K562 (cell line): ENCODE measurements at regions not wholly inside any gene's neighbourhood (a gene's known extent, or its start where the extent isn't known, plus 50 kb on each side); places are given as distances from the start of the nearest gene placed in this dataset.

ENCODE experiments used
- ATF7 ChIP-seq: fragments of 450-650 bp; IDR thresholded peaks from 2 replicates; pipeline ENCODE4 v1.7.1; 2014; ENCODE audit warnings: mild to moderate bottlenecking, moderate library complexity
- CBX8 ChIP-seq: fragments of 200-600 bp; sonication (generic); IDR thresholded peaks from 2 replicates; pipeline ENCODE4 v1.6.1; 2012; ENCODE audit warnings: borderline replicate concordance, mixed run types, low read depth, mild to moderate bottlenecking, moderate library complexity, mixed read lengths, low read length, control low read depth, inconsistent platforms; ENCODE audit not compliant: poor library complexity, severe bottlenecking; ENCODE audit errors: extremely low read depth
- CCAR2 ChIP-seq: fragments of 200-400 bp; formaldehyde crosslinking; IDR thresholded peaks from 2 replicates; pipeline ENCODE4 v1.6.1; 2017; ENCODE audit warnings: mild to moderate bottlenecking, low read depth, low read length
- HOXB6 ChIP-seq: fragments of 250-450 bp; sonication (Bioruptor Pico); IDR thresholded peaks from 2 replicates; pipeline ENCODE4 v1.5.1; 2022; ENCODE audit warnings: mild to moderate bottlenecking, borderline replicate concordance
- ILK ChIP-seq: fragments of 450-650 bp; IDR thresholded peaks from 2 replicates; pipeline ENCODE4 v1.6.1; 2016; ENCODE audit warnings: missing genetic modification characterization, low read depth, mild to moderate bottlenecking, missing compliant biosample characterization, moderate library complexity, borderline replicate concordance
- NCOA4 ChIP-seq: fragments of 450-650 bp; IDR thresholded peaks from 2 replicates; pipeline ENCODE4 v1.6.1; 2018; ENCODE audit warnings: mild to moderate bottlenecking; ENCODE audit not compliant: partially characterized antibody
- SAP30 ChIP-seq: fragments of 200-600 bp; sonication (generic); IDR thresholded peaks from 2 replicates; pipeline ENCODE4 v1.6.1; 2012; ENCODE audit warnings: borderline replicate concordance, low read depth, mild to moderate bottlenecking, moderate library complexity, low read length, control low read depth, inconsistent platforms; ENCODE audit not compliant: insufficient read depth, poor library complexity, severe bottlenecking
- SP2 ChIP-seq: IDR thresholded peaks from 2 replicates; pipeline ENCODE4 v1.6.1; 2011; ENCODE audit warnings: mild to moderate bottlenecking, low read depth, low read length, moderate library complexity; ENCODE audit not compliant: poor library complexity, severe bottlenecking; ENCODE audit errors: extremely low read depth
- TOE1 ChIP-seq, 2 experiments: fragments of 450-650 bp in 1 of 2; sonication (generic) in 1 of 2; formaldehyde crosslinking in 1 of 2; IDR thresholded peaks; 2 replicates each; pipeline versions ENCODE4 v1.7.1 to v1.8.0; 2016 to 2022; ENCODE audit warnings: borderline replicate concordance in 2 of 2, mild to moderate bottlenecking in 2 of 2, antibody characterized with exemption in 1 of 2, inconsistent platforms in 1 of 2, low read depth in 1 of 2, missing genetic modification reagents in 1 of 2, moderate library complexity in 1 of 2
- TRIM24 ChIP-seq, 2 experiments: fragments of 450-650 bp; IDR thresholded peaks; 2 replicates each; pipeline ENCODE4 v1.6.1; 2016
- TRIM28 ChIP-seq: fragments of 450-650 bp; IDR thresholded peaks from 2 replicates; pipeline ENCODE4 v1.6.1; 2017
- ZNF143 ChIP-seq: sonication (generic); formaldehyde crosslinking; IDR thresholded peaks from 2 replicates; pipeline ENCODE4 v1.9.0; 2022; ENCODE audit warnings: mild to moderate bottlenecking, missing genetic modification reagents
- ZNF507 ChIP-seq: conservative IDR thresholded peaks from 2 replicates; pipeline ENCODE4 v1.6.1; 2017; ENCODE audit warnings: missing genetic modification characterization, missing compliant biosample characterization
- TF ChIP-seq, protein P1 (sequence below): sonication (generic); formaldehyde crosslinking; IDR thresholded peaks from 2 replicates; pipeline ENCODE4 v1.8.0; 2022; ENCODE audit warnings: missing genetic modification reagents, mild to moderate bottlenecking, borderline replicate concordance
- TF ChIP-seq, protein P2 (sequence below): fragments of 450-650 bp; IDR thresholded peaks from 2 replicates; pipeline ENCODE4 v1.6.1; 2018; ENCODE audit not compliant: partially characterized antibody
- TF ChIP-seq, protein P3 (sequence below), 2 experiments: IDR thresholded peaks in 1 of 2; conservative IDR thresholded peaks in 1 of 2; 2 replicates each; pipeline ENCODE4 v1.6.1; 2016; ENCODE audit warnings: low read depth in 2 of 2, mild to moderate bottlenecking in 1 of 2, missing compliant biosample characterization in 1 of 2, missing genetic modification characterization in 1 of 2, moderate library complexity in 1 of 2

DNA sequence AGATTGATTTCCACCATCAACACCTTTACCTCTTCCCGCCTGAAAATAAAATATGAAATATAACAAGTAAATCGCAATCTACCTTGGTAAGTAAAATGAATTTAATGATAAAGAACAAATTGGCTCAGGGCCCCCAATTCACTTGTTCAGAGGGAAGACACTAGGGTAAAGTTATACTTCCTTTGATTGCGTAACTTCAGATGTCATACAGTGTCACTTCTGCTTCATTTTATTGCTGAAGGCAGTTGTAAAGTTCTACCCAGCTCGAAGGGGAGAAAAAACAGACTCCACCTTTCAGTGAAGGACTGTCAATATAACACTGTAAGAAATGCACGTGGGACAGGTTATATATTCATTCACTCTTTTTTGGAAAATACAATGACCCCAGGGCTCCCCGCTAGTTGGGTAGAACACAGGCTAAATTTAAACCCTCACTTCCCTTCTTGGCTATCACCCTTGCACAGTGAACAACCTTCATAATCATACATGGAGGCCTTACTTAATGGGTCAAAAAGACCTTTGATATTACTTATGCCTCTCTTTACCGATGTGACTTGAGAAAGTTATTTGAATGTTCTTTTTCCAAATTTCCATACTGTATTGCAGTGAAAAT is 848.8 kb downstream of the MAT2B start (continued):
- TF ChIP-seq CBX8 (no peak), CCAR2 (no peak), ZNF143 (CRISPR knock-in tag) (no peak), TOE1 (IDR thresholded peaks at IDR 0.05; ENCODE audit: borderline replicate concordance) (no peak), TOE1 (CRISPR knock-in tag; IDR thresholded peaks at IDR 0.05; ENCODE audit: borderline replicate concordance, low read depth) (no peak), SAP30 (no peak), TRIM24 (IDR thresholded peaks at IDR 0.05) (peak; percentile 58 to 68; a peak in 3 of 4 replicates), HOXB6 (CRISPR knock-in tag) (no peak), NCOA4 (no peak), ATF7 (0 out of 2 replicates have a peak, but pooled peaks have one; percentile 28), ZNF507 (tag) (no peak), TRIM28 (no peak), SP2 (no peak), ILK (tag) (no peak)
- TF ChIP-seq, protein P1, sequence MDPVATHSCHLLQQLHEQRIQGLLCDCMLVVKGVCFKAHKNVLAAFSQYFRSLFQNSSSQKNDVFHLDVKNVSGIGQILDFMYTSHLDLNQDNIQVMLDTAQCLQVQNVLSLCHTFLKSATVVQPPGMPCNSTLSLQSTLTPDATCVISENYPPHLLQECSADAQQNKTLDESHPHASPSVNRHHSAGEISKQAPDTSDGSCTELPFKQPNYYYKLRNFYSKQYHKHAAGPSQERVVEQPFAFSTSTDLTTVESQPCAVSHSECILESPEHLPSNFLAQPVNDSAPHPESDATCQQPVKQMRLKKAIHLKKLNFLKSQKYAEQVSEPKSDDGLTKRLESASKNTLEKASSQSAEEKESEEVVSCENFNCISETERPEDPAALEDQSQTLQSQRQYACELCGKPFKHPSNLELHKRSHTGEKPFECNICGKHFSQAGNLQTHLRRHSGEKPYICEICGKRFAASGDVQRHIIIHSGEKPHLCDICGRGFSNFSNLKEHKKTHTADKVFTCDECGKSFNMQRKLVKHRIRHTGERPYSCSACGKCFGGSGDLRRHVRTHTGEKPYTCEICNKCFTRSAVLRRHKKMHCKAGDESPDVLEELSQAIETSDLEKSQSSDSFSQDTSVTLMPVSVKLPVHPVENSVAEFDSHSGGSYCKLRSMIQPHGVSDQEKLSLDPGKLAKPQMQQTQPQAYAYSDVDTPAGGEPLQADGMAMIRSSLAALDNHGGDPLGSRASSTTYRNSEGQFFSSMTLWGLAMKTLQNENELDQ = no peak
- TF ChIP-seq, protein P2, sequence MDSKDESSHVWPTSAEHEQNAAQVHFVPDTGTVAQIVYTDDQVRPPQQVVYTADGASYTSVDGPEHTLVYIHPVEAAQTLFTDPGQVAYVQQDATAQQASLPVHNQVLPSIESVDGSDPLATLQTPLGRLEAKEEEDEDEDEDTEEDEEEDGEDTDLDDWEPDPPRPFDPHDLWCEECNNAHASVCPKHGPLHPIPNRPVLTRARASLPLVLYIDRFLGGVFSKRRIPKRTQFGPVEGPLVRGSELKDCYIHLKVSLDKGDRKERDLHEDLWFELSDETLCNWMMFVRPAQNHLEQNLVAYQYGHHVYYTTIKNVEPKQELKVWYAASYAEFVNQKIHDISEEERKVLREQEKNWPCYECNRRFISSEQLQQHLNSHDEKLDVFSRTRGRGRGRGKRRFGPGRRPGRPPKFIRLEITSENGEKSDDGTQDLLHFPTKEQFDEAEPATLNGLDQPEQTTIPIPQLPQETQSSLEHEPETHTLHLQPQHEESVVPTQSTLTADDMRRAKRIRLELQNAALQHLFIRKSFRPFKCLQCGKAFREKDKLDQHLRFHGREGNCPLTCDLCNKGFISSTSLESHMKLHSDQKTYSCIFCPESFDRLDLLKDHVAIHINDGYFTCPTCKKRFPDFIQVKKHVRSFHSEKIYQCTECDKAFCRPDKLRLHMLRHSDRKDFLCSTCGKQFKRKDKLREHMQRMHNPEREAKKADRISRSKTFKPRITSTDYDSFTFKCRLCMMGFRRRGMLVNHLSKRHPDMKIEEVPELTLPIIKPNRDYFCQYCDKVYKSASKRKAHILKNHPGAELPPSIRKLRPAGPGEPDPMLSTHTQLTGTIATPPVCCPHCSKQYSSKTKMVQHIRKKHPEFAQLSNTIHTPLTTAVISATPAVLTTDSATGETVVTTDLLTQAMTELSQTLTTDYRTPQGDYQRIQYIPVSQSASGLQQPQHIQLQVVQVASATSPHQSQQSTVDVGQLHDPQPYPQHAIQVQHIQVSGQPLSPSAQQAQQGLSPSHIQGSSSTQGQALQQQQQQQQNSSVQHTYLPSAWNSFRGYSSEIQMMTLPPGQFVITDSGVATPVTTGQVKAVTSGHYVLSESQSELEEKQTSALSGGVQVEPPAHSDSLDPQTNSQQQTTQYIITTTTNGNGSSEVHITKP = no peak
- TF ChIP-seq, protein P3, sequence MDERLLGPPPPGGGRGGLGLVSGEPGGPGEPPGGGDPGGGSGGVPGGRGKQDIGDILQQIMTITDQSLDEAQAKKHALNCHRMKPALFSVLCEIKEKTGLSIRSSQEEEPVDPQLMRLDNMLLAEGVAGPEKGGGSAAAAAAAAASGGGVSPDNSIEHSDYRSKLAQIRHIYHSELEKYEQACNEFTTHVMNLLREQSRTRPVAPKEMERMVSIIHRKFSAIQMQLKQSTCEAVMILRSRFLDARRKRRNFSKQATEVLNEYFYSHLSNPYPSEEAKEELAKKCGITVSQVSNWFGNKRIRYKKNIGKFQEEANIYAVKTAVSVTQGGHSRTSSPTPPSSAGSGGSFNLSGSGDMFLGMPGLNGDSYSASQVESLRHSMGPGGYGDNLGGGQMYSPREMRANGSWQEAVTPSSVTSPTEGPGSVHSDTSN (CRISPR knock-in tag; IDR thresholded peaks at IDR 0.05; ENCODE audit: low read depth) = no peak
- TF ChIP-seq, protein P3 (tag; conservative IDR thresholded peaks at IDR 0.05; ENCODE audit: low read depth) = peak; percentile 39; the same call in 1 of the 2 replicates
